HG03354 (cell line): ENCODE measurements at regions not wholly inside any gene's neighbourhood (a gene's known extent, or its start where the extent isn't known, plus 50 kb on each side); places are given as distances from the start of the nearest gene placed in this dataset.
A peak's percentile ranks its signal among the peaks of the same experiment; 100 is the strongest.
"Not testable (repeated sequence)": the region's sequence is repeated elsewhere in the genome, so short reads cannot be mapped to it uniquely, and the experiment has no call there.

ENCODE experiments used
- ATAC-seq: cut with Tn5 transposase; IDR thresholded peaks from one replicate; pipeline ENCODE4 v1.9.1; 2021; ENCODE audit warnings: mild to moderate bottlenecking; ENCODE audit not compliant: unreplicated experiment, poor library complexity, severe bottlenecking

GRCh38 chr2:71927757-71928715 is 219.6 kb downstream of the CYP26B1 start:
- ATAC-seq, result no peak

- no peak for ATAC-seq
These were observed 220.5 kb downstream of the CYP26B1 start for GRCh38 chr2:71926876-71927756.

GRCh38 chr2:71926089-71926447 is 221.6 kb downstream of the CYP26B1 start:
- ATAC-seq, result no peak

GRCh38 chr2:71925268-71926088 is 222.2 kb downstream of the CYP26B1 start:
- ATAC-seq, result no peak

GRCh38 chr2:71923887-71924533 is 223.7 kb downstream of the CYP26B1 start:
- peak; percentile 90 for ATAC-seq

- ATAC-seq, result no peak
These were observed 224.5 kb downstream of the CYP26B1 start for GRCh38 chr2:71923143-71923525.

- ATAC-seq, result no peak
These were observed 225.0 kb downstream of the CYP26B1 start for GRCh38 chr2:71922499-71923142.

GRCh38 chr2:71922091-71922490 is 225.6 kb downstream of the CYP26B1 start:
- ATAC-seq, result no peak

GRCh38 chr2:71920819-71921218 is 226.8 kb downstream of the CYP26B1 start:
- ATAC-seq, result not testable (repeated sequence)

- ATAC-seq, result no peak
These were observed 228.0 kb downstream of the CYP26B1 start for GRCh38 chr2:71919708-71920107.

GRCh38 chr2:71910277-71910676 is 237.4 kb downstream of the CYP26B1 start:
- ATAC-seq, result no peak

GRCh38 chr2:71908798-71909197 is 238.9 kb downstream of the CYP26B1 start:
- ATAC-seq, result no peak

GRCh38 chr2:71907503-71907902 is 240.2 kb downstream of the CYP26B1 start:
- ATAC-seq, result no peak

GRCh38 chr2:71906357-71906973 is 241.2 kb downstream of the CYP26B1 start:
- no peak for ATAC-seq

- no peak for ATAC-seq
These were observed 242.5 kb downstream of the CYP26B1 start for GRCh38 chr2:71905205-71905604.

GRCh38 chr2:71903841-71904240 is 243.8 kb downstream of the CYP26B1 start:
- ATAC-seq, result no peak

- no peak for ATAC-seq
These were observed 246.2 kb downstream of the CYP26B1 start for GRCh38 chr2:71901466-71901865.

- no peak for ATAC-seq
These were observed 248.6 kb downstream of the CYP26B1 start for GRCh38 chr2:71898851-71899681.
